GM12878 (cell line): ENCODE measurements at regions not wholly inside any gene's neighbourhood (a gene's known extent, or its start where the extent isn't known, plus 50 kb on each side); places are given as distances from the start of the nearest gene placed in this dataset.

Experiments used
- ATAC-seq: fragments of 200-7000 bp; cut with Tn5 transposase; 3 replicates; pipeline ENCODE4 v1.9.1; 2020; ENCODE audit warnings: mild to moderate bottlenecking, moderate library complexity
- BruUV-seq: library from RNA; stranded (reverse); fragments of 400-500 nt; replicated peaks from 2 replicates; lab custom pipeline; 2021; lab: Mats Ljungman, UMichigan
- CTCF ChIA-PET: fragments of 300-600 bp; sonication (Branson Sonifier 250); formaldehyde crosslinking; extraction: SDS; loops from one replicate; lab custom pipeline; 2021; ENCODE audit warnings: inconsistent platforms; lab: Yijun Ruan, JAX
- POLR2A ChIA-PET: fragments of 350-600 bp; formaldehyde crosslinking; extraction: SDS; loops from one replicate; lab custom pipeline; 2021; ENCODE audit warnings: inconsistent platforms; lab: Charles Lee
- RAD21 ChIA-PET: fragments of 300-600 bp; sonication (Branson Sonifier 250); formaldehyde crosslinking; loops from one replicate; lab custom pipeline; 2023; ENCODE audit warnings: antibody characterized with exemption; ENCODE audit not compliant: unreplicated experiment; lab: Charles Lee
- SMC1A ChIA-PET: fragments of 300-600 bp; sonication (Branson Sonifier 250); formaldehyde crosslinking; loops from one replicate; lab custom pipeline; 2023; ENCODE audit not compliant: unreplicated experiment, uncharacterized antibody; lab: Charles Lee
- DNase-seq: peaks from one replicate; pipeline ENCODE4 v3.0.0-alpha.2; 2011; ENCODE audit warnings: low read depth, low spot score
- FAIRE-seq: peaks from 3 replicates; lab custom pipeline; 2011; peaks lifted over from hg19 to GRCh38; lab: Jason Lieb, UNC
- H2AFZ ChIP-seq: 2 replicates; pipeline ENCODE4 v1.6.0; 2011; ENCODE audit warnings: low read depth, low read length, control low read depth; ENCODE audit not compliant: control insufficient read depth
- H3K27ac ChIP-seq: 2 replicates; pipeline ENCODE4 v1.5.1; 2011; ENCODE audit warnings: control low read depth; ENCODE audit not compliant: control insufficient read depth, insufficient read depth
- H3K27me3 ChIP-seq, 2 experiments: replicated peaks in 1 of 2; 2 replicates each; pipeline versions ENCODE4 v1.6.0 to v1.6.1; 2011; ENCODE audit warnings: low read length in 1 of 2; ENCODE audit not compliant: control insufficient read depth in 2 of 2, insufficient read depth in 2 of 2
- H3K36me3 ChIP-seq, 2 experiments: 2 replicates each; pipeline ENCODE4 v1.5.1; 2011; ENCODE audit warnings: low read length in 1 of 2; ENCODE audit not compliant: control insufficient read depth in 2 of 2, insufficient read depth in 2 of 2
- H3K4me1 ChIP-seq: 2 replicates; pipeline ENCODE4 v1.6.1; 2011; ENCODE audit warnings: mild to moderate bottlenecking, low read length, moderate library complexity, mixed read lengths; ENCODE audit not compliant: control insufficient read depth, insufficient read depth
- H3K4me2 ChIP-seq: 2 replicates; pipeline ENCODE4 v1.6.0; 2011; ENCODE audit warnings: control low read depth; ENCODE audit not compliant: control insufficient read depth, insufficient read depth
- H3K4me3 ChIP-seq: fragments of 200-600 bp; sonication (generic); 2 replicates; pipeline ENCODE4 v1.5.1; 2016
- H3K79me2 ChIP-seq: 2 replicates; pipeline ENCODE4 v1.6.0; 2011; ENCODE audit warnings: low read length; ENCODE audit not compliant: control insufficient read depth, insufficient read depth
- H3K9ac ChIP-seq: 2 replicates; pipeline ENCODE4 v1.8.0; 2011; ENCODE audit warnings: low read length, control low read depth, mixed read lengths; ENCODE audit not compliant: control insufficient read depth, insufficient read depth
- H3K9me3 ChIP-seq: replicated peaks from 3 replicates; pipeline ENCODE4 v1.5.1; 2011; ENCODE audit warnings: mild to moderate bottlenecking, low read length; ENCODE audit not compliant: control insufficient read depth, insufficient read depth
- H4K20me1 ChIP-seq: 2 replicates; pipeline ENCODE4 v1.6.0; 2011; ENCODE audit not compliant: control insufficient read depth, insufficient read depth
- BMI1 ChIP-seq: fragments of 450-650 bp; IDR thresholded peaks from 2 replicates; pipeline ENCODE4 v1.6.1; 2016; ENCODE audit warnings: mild to moderate bottlenecking, moderate library complexity, borderline replicate concordance
- CBFB ChIP-seq: IDR thresholded peaks from 2 replicates; pipeline ENCODE4 v1.6.1; 2016; ENCODE audit warnings: antibody characterized with exemption, low read depth
- CBX3 ChIP-seq: fragments of 200-600 bp; sonication (generic); IDR thresholded peaks from 2 replicates; pipeline ENCODE4 v1.6.1; 2016; ENCODE audit warnings: low read depth, borderline replicate concordance
- CEBPB ChIP-seq, 2 experiments: fragments of 150-350 bp in 1 of 2; IDR thresholded peaks; 2 replicates each; pipeline ENCODE4 v1.6.1; 2012 to 2014; ENCODE audit warnings: low read depth in 2 of 2, low read length in 2 of 2, borderline replicate concordance in 1 of 2, inconsistent platforms in 1 of 2
- CREB1 ChIP-seq: IDR thresholded peaks from 2 replicates; pipeline ENCODE4 v1.6.1; 2012; ENCODE audit warnings: low read depth, mild to moderate bottlenecking, inconsistent platforms
- EZH2 ChIP-seq: IDR thresholded peaks from 2 replicates; pipeline ENCODE4 v1.6.1; 2012; ENCODE audit warnings: low read depth, mild to moderate bottlenecking, control low read depth, inconsistent platforms, low read length, borderline replicate concordance; ENCODE audit not compliant: control insufficient read depth
- HDAC2 ChIP-seq: fragments of 200-600 bp; sonication (generic); IDR thresholded peaks from 2 replicates; pipeline ENCODE4 v1.6.1; 2017
- JUND ChIP-seq: IDR thresholded peaks from 2 replicates; pipeline ENCODE4 v1.6.1; 2012; ENCODE audit warnings: low read depth, mild to moderate bottlenecking, low read length, improper control_type of control experiment, moderate library complexity
- LARP7 ChIP-seq: fragments of 450-650 bp; IDR thresholded peaks from 2 replicates; pipeline ENCODE4 v1.6.1; 2017; ENCODE audit warnings: mild to moderate bottlenecking
- NFYA ChIP-seq: IDR thresholded peaks from 2 replicates; pipeline ENCODE4 v1.6.1; 2011; ENCODE audit warnings: low read depth, mild to moderate bottlenecking, low read length, improper control_type of control experiment, borderline replicate concordance
- NR2C2 ChIP-seq: IDR thresholded peaks from 2 replicates; pipeline ENCODE4 v1.6.1; 2011; ENCODE audit warnings: borderline replicate concordance, low read depth; ENCODE audit not compliant: control insufficient read depth, insufficient read length
- NRF1 ChIP-seq: conservative IDR thresholded peaks from 2 replicates; pipeline ENCODE4 v1.6.1; 2011; ENCODE audit warnings: mild to moderate bottlenecking, low read depth, low read length, improper control_type of control experiment
- POU2F2 ChIP-seq: IDR thresholded peaks from 3 replicates; pipeline ENCODE4 v1.6.1; 2011; ENCODE audit warnings: low read depth, mild to moderate bottlenecking, low read length, borderline replicate concordance
- STAT3 ChIP-seq: IDR thresholded peaks from 2 replicates; pipeline ENCODE4 v1.6.1; 2011; ENCODE audit warnings: low read depth, low read length, improper control_type of control experiment
- TAF1 ChIP-seq: IDR thresholded peaks from 2 replicates; pipeline ENCODE4 v1.6.1; 2011; ENCODE audit warnings: mild to moderate bottlenecking, low read depth, low read length, borderline replicate concordance
- ZNF207 ChIP-seq: fragments of 450-650 bp; IDR thresholded peaks from 2 replicates; pipeline ENCODE4 v1.6.1; 2014; ENCODE audit warnings: antibody characterized with exemption, mild to moderate bottlenecking, borderline replicate concordance
- ZNF274 ChIP-seq: IDR thresholded peaks from one replicate; pipeline ENCODE4 v1.8.0; 2011; ENCODE audit not compliant: insufficient read length, insufficient read depth
- WGBS: methylation state at CpG from one replicate; pipeline ENCODE4 v1.1.6; 2016; ENCODE audit warnings: low lambda C conversion rate; ENCODE audit not compliant: insufficient replicate concordance, insufficient coverage; ENCODE audit errors: missing lambda C conversion rate; 5-methylcytosine and 5-hydroxymethylcytosine counted together
- in situ Hi-C: fragments of 300-500 bp; cut with MboI; formaldehyde crosslinking; loops from 9 replicates; pipeline ENCODE4 v1.14.3; 2018; ENCODE audit warnings: mixed read lengths
- intact Hi-C: fragments of 100-400 bp; cut with micrococcal nuclease; formaldehyde crosslinking; loops from one replicate; pipeline ENCODE4 v1.14.2; 2022; ENCODE audit not compliant: unreplicated experiment
- TF ChIP-seq, protein P1 (sequence below): fragments of 450-650 bp; IDR thresholded peaks from 2 replicates; pipeline ENCODE4 v1.6.1; 2016; ENCODE audit warnings: mild to moderate bottlenecking
- TF ChIP-seq, protein P2 (sequence below): IDR thresholded peaks from 2 replicates; pipeline ENCODE4 v1.6.1; 2011; ENCODE audit warnings: borderline replicate concordance, low read depth, mild to moderate bottlenecking, moderate library complexity, low read length; ENCODE audit not compliant: insufficient read depth, poor library complexity, severe bottlenecking

DNA sequence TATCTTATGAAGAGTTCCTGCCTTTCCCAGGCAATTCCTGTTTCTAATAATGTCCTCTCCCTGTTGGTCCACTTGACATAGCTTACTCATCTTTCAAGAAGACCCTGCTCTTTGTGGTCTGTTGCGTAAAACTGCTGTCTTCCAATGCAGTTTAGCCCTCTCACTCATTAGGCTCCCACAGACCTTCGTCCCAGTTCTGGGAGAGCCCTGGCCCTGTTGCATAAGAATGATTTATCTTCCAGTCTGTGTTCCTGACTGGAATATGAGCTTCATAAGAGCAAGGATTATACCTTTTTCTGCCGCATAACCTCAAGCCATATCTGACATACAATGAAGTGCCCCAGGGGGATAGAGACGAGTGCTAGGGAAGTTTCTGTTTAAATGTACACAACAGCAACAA is 365.9 kb upstream of the NOVA1 start:
- Histone ChIP-seq H3K27ac (no peak overlapping the region), H3K27me3 (no peaks in the 10 kb centered on the region), H2AFZ (no peak overlapping the region), H3K9me3 (no peaks in the 10 kb centered on the region), H3K4me2 (no peak overlapping the region), H3K36me3 (no peaks in the 10 kb centered on the region), H3K4me3 (no peak overlapping the region), H4K20me1 (no peaks in the 10 kb centered on the region), H3K9ac (no peak overlapping the region), H3K4me1 (no peaks in the 10 kb centered on the region), H3K79me2 (no peaks in the 10 kb centered on the region)
- DNase-seq (no peak), FAIRE-seq (no peak), ATAC-seq (no peak)
- ChIA-PET SMC1A (no interaction called here), CTCF (no interaction called here), RAD21 (no interaction called here), POLR2A (no interaction called here)
- WGBS, result 25% methylated on average over 4 of the region's 4 CpGs
- no TSS peak for BruUV-seq
- in situ Hi-C loops, result no loop called here
- TF ChIP-seq ZNF207 (no peak), BMI1 (no peak), ZNF274 (no peak), POU2F2 (no peak), CREB1 (no peak), CEBPB (IDR thresholded peaks at IDR 0.05; ENCODE audit: borderline replicate concordance in 1 of 2, low read depth in 2 of 2, low read length in 2 of 2) (no peak), EZH2 (no peak), LARP7 (no peak)
- intact Hi-C loops, result no loop called here

DNA sequence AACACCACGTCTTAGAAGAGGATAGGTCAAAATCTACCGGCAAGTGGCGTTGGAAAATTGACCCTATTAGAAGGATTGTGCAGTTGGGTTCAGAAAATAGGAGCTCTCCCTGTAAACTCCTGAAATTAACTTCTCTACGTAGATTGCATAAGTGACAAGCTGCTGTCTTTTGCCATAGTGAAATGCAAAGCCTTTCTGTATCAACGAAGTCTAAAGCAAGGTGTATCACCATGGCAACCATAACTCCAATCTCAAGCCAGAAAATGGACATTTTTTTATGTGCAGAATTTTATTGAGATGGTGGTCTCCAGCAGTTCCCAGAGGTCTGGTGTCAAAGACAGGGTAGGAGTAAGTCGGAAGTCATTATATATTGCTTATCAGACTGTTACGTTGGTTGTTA is 367.7 kb upstream of the NOVA1 start:
- Histone ChIP-seq H4K20me1 (no peaks in the 10 kb centered on the region), H3K4me3 (no peak overlapping the region), H3K79me2 (no peaks in the 10 kb centered on the region), H3K4me2 (no peak overlapping the region), H3K27ac (no peak overlapping the region), H3K9ac (no peak overlapping the region), H2AFZ (no peak overlapping the region), H3K36me3 (no peaks in the 10 kb centered on the region), H3K4me1 (no peaks in the 10 kb centered on the region), H3K27me3 (no peaks in the 10 kb centered on the region), H3K9me3 (no peaks in the 10 kb centered on the region)
- intact Hi-C loops, result no loop called here
- ChIA-PET RAD21 (no interaction called here), POLR2A (no interaction called here), SMC1A (no interaction called here), CTCF (no interaction called here)
- BruUV-seq, result no TSS peak
- no peak for ATAC-seq
- no peak for FAIRE-seq
- in situ Hi-C loops, result no loop called here
- 35% methylated on average over 7 of the region's 7 CpGs for WGBS
- DNase-seq, result no peak
- TF ChIP-seq NFYA, result no peak
- no peak for TF ChIP-seq JUND
- no peak for TF ChIP-seq HDAC2
- TF ChIP-seq, protein P1, sequence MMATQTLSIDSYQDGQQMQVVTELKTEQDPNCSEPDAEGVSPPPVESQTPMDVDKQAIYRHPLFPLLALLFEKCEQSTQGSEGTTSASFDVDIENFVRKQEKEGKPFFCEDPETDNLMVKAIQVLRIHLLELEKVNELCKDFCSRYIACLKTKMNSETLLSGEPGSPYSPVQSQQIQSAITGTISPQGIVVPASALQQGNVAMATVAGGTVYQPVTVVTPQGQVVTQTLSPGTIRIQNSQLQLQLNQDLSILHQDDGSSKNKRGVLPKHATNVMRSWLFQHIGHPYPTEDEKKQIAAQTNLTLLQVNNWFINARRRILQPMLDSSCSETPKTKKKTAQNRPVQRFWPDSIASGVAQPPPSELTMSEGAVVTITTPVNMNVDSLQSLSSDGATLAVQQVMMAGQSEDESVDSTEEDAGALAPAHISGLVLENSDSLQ, result no peak
- no peak for TF ChIP-seq CBFB
- TF ChIP-seq NR2C2, result no peak
- TF ChIP-seq POU2F2, result no peak
- no peak for TF ChIP-seq STAT3
- TF ChIP-seq CBX3, result no peak
- TF ChIP-seq TAF1, result no peak
- TF ChIP-seq NRF1, result no peak
- TF ChIP-seq, protein P2, sequence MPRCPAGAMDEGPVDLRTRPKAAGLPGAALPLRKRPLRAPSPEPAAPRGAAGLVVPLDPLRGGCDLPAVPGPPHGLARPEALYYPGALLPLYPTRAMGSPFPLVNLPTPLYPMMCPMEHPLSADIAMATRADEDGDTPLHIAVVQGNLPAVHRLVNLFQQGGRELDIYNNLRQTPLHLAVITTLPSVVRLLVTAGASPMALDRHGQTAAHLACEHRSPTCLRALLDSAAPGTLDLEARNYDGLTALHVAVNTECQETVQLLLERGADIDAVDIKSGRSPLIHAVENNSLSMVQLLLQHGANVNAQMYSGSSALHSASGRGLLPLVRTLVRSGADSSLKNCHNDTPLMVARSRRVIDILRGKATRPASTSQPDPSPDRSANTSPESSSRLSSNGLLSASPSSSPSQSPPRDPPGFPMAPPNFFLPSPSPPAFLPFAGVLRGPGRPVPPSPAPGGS, result no peak
